ENCODE measurements at regions not wholly inside any gene's neighbourhood (a gene's known extent, or its start where the extent isn't known, plus 50 kb on each side); places are given as distances from the start of the nearest gene placed in this dataset.

DNA sequence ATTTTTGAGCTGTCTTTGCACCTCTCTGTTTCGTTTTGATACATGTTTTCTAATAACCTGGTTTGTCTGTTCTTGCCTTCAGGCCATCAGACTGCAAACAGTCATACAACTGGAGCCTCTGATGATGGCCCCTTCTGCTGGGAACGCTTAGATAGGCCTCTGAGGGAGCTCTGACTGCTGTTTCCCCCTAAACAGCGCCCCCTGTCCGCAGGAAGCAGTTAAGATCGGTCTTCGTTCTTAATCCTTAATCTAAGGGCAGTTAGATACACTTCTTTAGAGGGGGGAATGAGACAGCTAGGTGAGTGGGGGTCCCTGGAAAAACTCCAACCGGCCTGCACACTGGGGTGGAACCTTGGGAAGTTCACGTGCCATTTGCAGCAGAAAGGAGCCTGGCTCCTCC lies 1338.8 kb upstream of the SEL1L start:
- TF ChIP-seq POLR2A (IDR thresholded peaks at IDR 0.05; ENCODE audit: low read length) (no peak), GATA1 (IDR thresholded peaks at IDR 0.05; ENCODE audit: low read depth, low read length) (no peak)

All from erythroblast (primary cell).